GM12865 (cell line): ENCODE measurements at regions not wholly inside any gene's neighbourhood (a gene's known extent, or its start where the extent isn't known, plus 50 kb on each side); places are given as distances from the start of the nearest gene placed in this dataset.

ENCODE experiments used
- DNase-seq: peaks from one replicate; pipeline ENCODE4 v3.0.0; 2010; ENCODE audit warnings: low read depth
- H3K4me3 ChIP-seq: 2 replicates; pipeline ENCODE4 v1.5.1; 2011; ENCODE audit warnings: mild to moderate bottlenecking, low read depth, low read length, control low read depth
- CTCF ChIP-seq: IDR thresholded peaks from 2 replicates; pipeline ENCODE4 v1.5.1; 2011; ENCODE audit warnings: low read length, control low read depth, low read depth, inconsistent platforms; ENCODE audit not compliant: insufficient read depth; ENCODE audit errors: missing control alignments

DNA sequence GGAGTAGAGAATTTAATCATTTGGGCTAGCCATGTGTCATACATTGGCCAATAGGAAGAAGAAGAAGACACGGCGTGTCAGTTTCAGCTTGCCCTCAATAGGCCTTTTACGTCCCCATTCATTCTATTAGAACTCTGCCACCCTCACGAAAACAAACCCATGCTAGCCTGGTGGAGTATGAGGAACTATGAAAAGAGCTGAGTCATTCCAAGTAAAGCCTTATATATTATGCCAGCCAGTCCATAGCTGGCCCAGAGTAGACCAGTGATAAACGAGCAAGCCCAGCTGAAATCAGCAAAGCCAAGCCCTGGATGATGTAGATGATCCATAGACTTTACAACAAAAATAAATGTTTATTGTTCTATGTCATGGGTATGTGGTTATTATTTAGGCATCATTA, 895.1 kb downstream of the TLE1 start:
- no peak for TF ChIP-seq CTCF
- DNase-seq = no peak
- H3K4me3 ChIP-seq = no peak overlapping the region

DNA sequence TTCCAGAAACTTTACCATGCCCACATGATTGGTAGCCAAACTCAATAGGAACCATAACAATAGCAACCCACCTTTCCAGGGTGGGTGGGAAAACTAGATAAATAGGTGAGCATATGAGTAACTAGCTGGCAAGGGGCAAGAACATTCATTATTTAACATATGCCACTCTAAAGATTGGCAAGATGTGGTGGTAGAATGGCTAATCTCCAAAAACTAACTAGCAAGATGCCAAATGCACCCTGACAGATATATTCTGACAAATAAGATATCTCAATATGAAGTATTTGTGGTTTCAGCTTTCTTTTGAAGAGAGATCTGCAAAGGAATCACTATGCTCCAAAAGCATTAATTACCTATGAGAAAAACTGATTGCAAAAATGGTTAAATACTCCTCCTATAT, 895.6 kb downstream of the TLE1 start:
- no peak for TF ChIP-seq CTCF
- no peak for DNase-seq
- H3K4me3 ChIP-seq = no peak overlapping the region

- no peak for TF ChIP-seq CTCF
- no peak overlapping the region for H3K4me3 ChIP-seq
- DNase-seq = no peak
These were observed 896.6 kb downstream of the TLE1 start for GRCh38 chr9:80792726-80793125.

GRCh38 chr9:80791836-80792235, 897.5 kb downstream of the TLE1 start:
- no peak for TF ChIP-seq CTCF
- H3K4me3 ChIP-seq = no peak overlapping the region
- DNase-seq = no peak

DNA sequence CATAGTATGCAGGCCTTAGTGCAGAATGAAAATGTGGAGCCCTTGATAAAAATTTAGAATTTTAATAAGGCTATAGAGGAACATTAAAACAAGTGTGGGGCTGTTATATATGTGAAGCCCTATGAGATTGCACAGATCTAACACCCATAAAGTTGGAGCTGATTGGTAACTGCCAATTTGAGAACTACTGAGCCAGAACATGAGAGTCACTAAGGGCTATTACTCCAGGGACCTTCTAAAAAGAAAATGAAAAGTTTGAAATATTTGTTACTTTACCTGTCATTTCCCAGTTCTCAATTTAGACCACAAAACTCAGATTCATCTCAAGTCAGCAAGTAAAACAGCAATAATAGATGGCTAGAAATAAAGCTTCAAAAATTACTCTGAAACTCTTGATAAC, 898.6 kb downstream of the TLE1 start:
- no peak for TF ChIP-seq CTCF
- no peak overlapping the region for H3K4me3 ChIP-seq
- DNase-seq = no peak

- H3K4me3 ChIP-seq = no peak overlapping the region
- DNase-seq = no peak
- TF ChIP-seq CTCF = no peak
These were observed 899.5 kb downstream of the TLE1 start for GRCh38 chr9:80789831-80790230.

GRCh38 chr9:80787636-80788035, 901.7 kb downstream of the TLE1 start:
- no peak overlapping the region for H3K4me3 ChIP-seq
- no peak for DNase-seq
- TF ChIP-seq CTCF = no peak
